CD4-positive, CD25-positive, alpha-beta regulatory T cell (primary cell): ENCODE measurements at regions not wholly inside any gene's neighbourhood (a gene's known extent, or its start where the extent isn't known, plus 50 kb on each side); places are given as distances from the start of the nearest gene placed in this dataset.

Experiments used
- ATAC-seq, 2 donors: fragments of 150-1000 bp; cut with Tn5 transposase; one replicate each; pipeline ENCODE4 v1.10.0; 2021; ENCODE audit warnings: low read depth in 2 of 2, moderate number of reproducible peaks in 2 of 2, moderate library complexity in 1 of 2
- DNase-seq, 3 donors: peaks; one replicate each; pipeline versions ENCODE4 v3.0.0 to v3.0.0-alpha.2; 2012 to 2022; ENCODE audit warnings: mixed read lengths in 1 of 3
- H3K27ac ChIP-seq: one replicate; pipeline ENCODE4 v1.7.0; 2013; ENCODE audit warnings: mild to moderate bottlenecking, low read length; ENCODE audit not compliant: insufficient read depth, poor library complexity, severe bottlenecking
- H3K27me3 ChIP-seq: one replicate; pipeline ENCODE4 v1.7.0; 2013; ENCODE audit warnings: low read length; ENCODE audit not compliant: control insufficient read depth, insufficient read depth
- H3K36me3 ChIP-seq: one replicate; pipeline ENCODE4 v1.7.0; 2013; ENCODE audit warnings: mild to moderate bottlenecking, low read length, moderate library complexity; ENCODE audit not compliant: control insufficient read depth, insufficient read depth
- H3K4me1 ChIP-seq: 2 replicates; pipeline ENCODE4 v1.7.0; 2013; ENCODE audit warnings: mild to moderate bottlenecking, low read length; ENCODE audit not compliant: insufficient read depth, control insufficient read depth, poor library complexity, severe bottlenecking
- H3K4me3 ChIP-seq: one replicate; pipeline ENCODE4 v1.7.0; 2013; ENCODE audit warnings: low read depth, mild to moderate bottlenecking, low read length, moderate library complexity
- H3K9me3 ChIP-seq, 2 experiments: 1 replicate in 1 of 2; 2 replicates in 1 of 2; pipeline ENCODE4 v1.7.0; 2013; ENCODE audit warnings: low read length in 2 of 2, mild to moderate bottlenecking in 1 of 2, moderate library complexity in 1 of 2; ENCODE audit not compliant: control insufficient read depth in 2 of 2
- H3K27ac Mint-ChIP-seq, 3 donors: one replicate each; pipeline ENCODE4 v1.8.0; 2020 to 2022; ENCODE audit warnings: mild to moderate bottlenecking in 3 of 3, mixed read lengths in 3 of 3, moderate library complexity in 2 of 3
- H3K27me3 Mint-ChIP-seq: one replicate; pipeline ENCODE4 v1.8.0; 2022; ENCODE audit warnings: mild to moderate bottlenecking, mixed read lengths
- H3K36me3 Mint-ChIP-seq: one replicate; pipeline ENCODE4 v1.8.0; 2020; ENCODE audit warnings: mixed read lengths
- H3K4me1 Mint-ChIP-seq, 4 donors: one replicate each; pipeline ENCODE4 v1.8.0; 2020 to 2022; ENCODE audit warnings: mixed read lengths in 4 of 4, mild to moderate bottlenecking in 1 of 4
- H3K4me3 Mint-ChIP-seq, 4 donors: one replicate each; pipeline ENCODE4 v1.8.0; 2020 to 2022; ENCODE audit warnings: mild to moderate bottlenecking in 4 of 4, mixed read lengths in 4 of 4, moderate library complexity in 3 of 4
- H3K9me3 Mint-ChIP-seq, 7 donors: one replicate each; pipeline ENCODE4 v1.8.0; 2020 to 2022; ENCODE audit warnings: mixed read lengths in 7 of 7, mild to moderate bottlenecking in 3 of 7, moderate library complexity in 2 of 7

- H3K27ac ChIP-seq = no peak overlapping the region
- ATAC-seq (no peak), DNase-seq (no peak)
- peaks cover 0 to 2% of the 10 kb centered on the region in 2 experiments for H3K9me3 ChIP-seq
- no peaks in the 10 kb centered on the region for H3K4me1 ChIP-seq
- Mint-ChIP-seq H3K9me3 (peaks cover 3 to 11% (median 8%) of the 10 kb centered on the region in 7 donors), H3K4me1 (no peaks in the 10 kb centered on the region), H3K27me3 (no peaks in the 10 kb centered on the region), H3K4me3 (no peak overlapping the region), H3K36me3 (no peaks in the 10 kb centered on the region), H3K27ac (no peak overlapping the region)
- H3K4me3 ChIP-seq = no peak overlapping the region
- no peaks in the 10 kb centered on the region for H3K27me3 ChIP-seq
- H3K36me3 ChIP-seq = no peaks in the 10 kb centered on the region
Observed at GRCh38 chr18:43539862-43540261, 262.6 kb upstream of the SYT4 start.

DNA sequence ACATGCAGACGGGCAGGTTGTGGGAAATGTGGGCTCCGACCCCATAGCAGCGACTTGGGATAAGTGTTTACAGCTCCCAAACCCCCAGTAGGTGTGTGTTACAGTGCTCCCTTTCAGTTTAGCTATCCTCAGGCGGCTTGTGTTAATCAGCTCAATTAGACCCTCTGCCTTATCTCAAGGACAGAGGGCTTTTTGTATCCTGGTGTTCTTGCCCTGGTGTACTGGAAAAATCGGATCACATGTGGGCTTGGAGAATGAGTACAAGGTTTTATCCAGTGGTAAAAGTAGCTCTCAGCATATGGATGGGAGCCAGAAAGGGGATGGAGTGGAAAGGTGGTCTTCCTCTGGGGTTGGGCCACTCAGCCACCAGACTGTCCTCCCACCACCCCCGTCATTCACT lies 264.7 kb upstream of the SYT4 start:
- no peak overlapping the region for H3K27ac ChIP-seq
- Mint-ChIP-seq H3K4me1 (no peaks in the 10 kb centered on the region), H3K4me3 (no peak overlapping the region), H3K9me3 (peaks cover 0 to 10% (median 4%) of the 10 kb centered on the region in 7 donors), H3K27ac (no peak overlapping the region), H3K27me3 (no peaks in the 10 kb centered on the region), H3K36me3 (no peaks in the 10 kb centered on the region)
- no peaks in the 10 kb centered on the region for H3K36me3 ChIP-seq
- no peak overlapping the region for H3K4me3 ChIP-seq
- ATAC-seq = no peak
- peaks cover 0 to 2% of the 10 kb centered on the region in 2 experiments for H3K9me3 ChIP-seq
- H3K27me3 ChIP-seq = no peaks in the 10 kb centered on the region
- DNase-seq = no peak
- H3K4me1 ChIP-seq = no peaks in the 10 kb centered on the region

DNA sequence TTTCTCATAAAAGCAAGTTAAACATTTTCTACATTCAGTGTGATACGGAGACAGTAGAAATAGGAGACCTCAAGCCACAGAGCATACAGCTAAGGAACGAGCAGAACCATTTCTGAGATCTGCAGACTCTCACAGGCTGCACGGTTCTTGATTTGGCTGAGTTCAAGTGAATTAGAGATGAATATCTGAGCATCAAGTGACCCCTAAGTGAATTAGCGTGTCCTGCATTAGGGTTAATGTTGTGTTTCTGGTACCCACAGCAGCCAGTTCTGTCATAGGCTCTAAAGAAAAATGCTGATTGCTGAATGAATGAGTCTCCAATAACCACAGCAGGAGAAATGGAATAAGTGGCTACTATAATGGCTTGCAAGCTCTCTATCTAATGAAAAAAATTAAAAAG lies 265.9 kb upstream of the SYT4 start:
- ATAC-seq (no peak), DNase-seq (no peak)
- no peaks in the 10 kb centered on the region for H3K27me3 Mint-ChIP-seq
- Histone ChIP-seq H3K36me3 (no peaks in the 10 kb centered on the region), H3K4me1 (no peaks in the 10 kb centered on the region), H3K27ac (no peak overlapping the region), H3K27me3 (no peaks in the 10 kb centered on the region), H3K4me3 (no peak overlapping the region), H3K9me3 (peaks cover 0 to 7% of the 10 kb centered on the region in 2 experiments)
- no peaks in the 10 kb centered on the region for H3K36me3 Mint-ChIP-seq
- H3K4me3 Mint-ChIP-seq = no peak overlapping the region
- H3K27ac Mint-ChIP-seq = no peak overlapping the region
- peaks cover 0 to 9% (median 4%) of the 10 kb centered on the region in 7 donors for H3K9me3 Mint-ChIP-seq
- H3K4me1 Mint-ChIP-seq = no peaks in the 10 kb centered on the region

- Mint-ChIP-seq H3K36me3 (no peaks in the 10 kb centered on the region), H3K4me1 (no peaks in the 10 kb centered on the region), H3K4me3 (no peak overlapping the region), H3K27me3 (no peaks in the 10 kb centered on the region), H3K27ac (no peak overlapping the region), H3K9me3 (peaks cover 0 to 18% (median 11%) of the 10 kb centered on the region in 7 donors)
- no peak for ATAC-seq
- H3K27ac ChIP-seq = no peak overlapping the region
- H3K27me3 ChIP-seq = no peaks in the 10 kb centered on the region
- H3K9me3 ChIP-seq = peaks cover 0 to 7% of the 10 kb centered on the region in 2 experiments
- no peak for DNase-seq
- H3K4me3 ChIP-seq = no peak overlapping the region
- H3K36me3 ChIP-seq = no peaks in the 10 kb centered on the region
- H3K4me1 ChIP-seq = no peaks in the 10 kb centered on the region
Observed at GRCh38 chr18:43547456-43547855, 270.2 kb upstream of the SYT4 start.

DNA sequence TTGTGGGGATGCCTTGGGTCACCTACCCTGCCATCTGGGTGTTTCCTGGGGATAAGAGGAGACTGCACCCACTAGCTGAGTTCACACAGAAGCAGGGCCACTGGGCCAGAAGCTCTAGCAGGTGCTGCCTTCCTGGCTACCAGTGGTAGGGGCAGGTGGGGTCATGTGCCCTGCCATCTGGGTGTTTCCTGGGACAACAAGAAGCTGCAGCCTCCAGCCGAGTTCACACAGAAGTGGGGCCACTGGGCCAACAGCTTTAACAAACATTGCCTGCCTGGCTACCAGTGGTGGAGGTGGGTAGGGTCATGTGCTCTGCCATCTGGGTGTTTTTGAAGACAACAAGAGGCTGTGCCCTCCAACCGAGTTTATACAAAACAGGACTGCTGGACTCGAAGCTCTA lies 282.2 kb upstream of the SYT4 start:
- Mint-ChIP-seq H3K4me1 (no peaks in the 10 kb centered on the region), H3K27me3 (no peaks in the 10 kb centered on the region)

GRCh38 chr18:43563780-43564179 lies 286.5 kb upstream of the SYT4 start:
- Mint-ChIP-seq H3K4me3 (no peak overlapping the region), H3K36me3 (no peaks in the 10 kb centered on the region), H3K27ac (no peak overlapping the region), H3K4me1 (no peaks in the 10 kb centered on the region), H3K9me3 (peaks cover 0 to 5% (median 0%) of the 10 kb centered on the region in 7 donors), H3K27me3 (no peaks in the 10 kb centered on the region)
- H3K27ac ChIP-seq = no peak overlapping the region
- H3K4me1 ChIP-seq = no peaks in the 10 kb centered on the region
- ATAC-seq (no peak), DNase-seq (peak in 1 of 3 donors; percentile 0)
- no peak overlapping the region for H3K4me3 ChIP-seq
- no peaks in the 10 kb centered on the region for H3K27me3 ChIP-seq
- H3K36me3 ChIP-seq = no peaks in the 10 kb centered on the region
- no peaks in the 10 kb centered on the region for H3K9me3 ChIP-seq

More for the DNA sequence above, 282.2 kb upstream of the SYT4 start:
- no peak for ATAC-seq
- H3K4me3 ChIP-seq = no peak overlapping the region
- peaks cover 0 to 3% of the 10 kb centered on the region in 2 experiments for H3K9me3 ChIP-seq
- H3K9me3 Mint-ChIP-seq = peaks cover 0 to 12% (median 6%) of the 10 kb centered on the region in 7 donors
- H3K36me3 ChIP-seq = no peaks in the 10 kb centered on the region
- no peak overlapping the region for H3K27ac ChIP-seq
- H3K36me3 Mint-ChIP-seq = no peaks in the 10 kb centered on the region
- no peak overlapping the region for H3K27ac Mint-ChIP-seq
- no peaks in the 10 kb centered on the region for H3K27me3 ChIP-seq
- no peaks in the 10 kb centered on the region for H3K4me1 ChIP-seq
- peak overlapping the region in 1 of 4 donors; percentile 17 for H3K4me3 Mint-ChIP-seq
- DNase-seq = no peak

- Histone ChIP-seq H3K27ac (no peak overlapping the region), H3K4me1 (no peaks in the 10 kb centered on the region), H3K36me3 (no peaks in the 10 kb centered on the region), H3K27me3 (no peaks in the 10 kb centered on the region), H3K4me3 (no peak overlapping the region), H3K9me3 (no peaks in the 10 kb centered on the region)
- no peak for DNase-seq
- H3K27me3 Mint-ChIP-seq = no peaks in the 10 kb centered on the region
- H3K4me1 Mint-ChIP-seq = no peaks in the 10 kb centered on the region
- H3K27ac Mint-ChIP-seq = no peak overlapping the region
- no peak overlapping the region for H3K4me3 Mint-ChIP-seq
- peaks cover 0 to 5% (median 0%) of the 10 kb centered on the region in 7 donors for H3K9me3 Mint-ChIP-seq
- ATAC-seq = no peak
- no peaks in the 10 kb centered on the region for H3K36me3 Mint-ChIP-seq
Observed at GRCh38 chr18:43570593-43570992, 293.3 kb upstream of the SYT4 start.

DNA sequence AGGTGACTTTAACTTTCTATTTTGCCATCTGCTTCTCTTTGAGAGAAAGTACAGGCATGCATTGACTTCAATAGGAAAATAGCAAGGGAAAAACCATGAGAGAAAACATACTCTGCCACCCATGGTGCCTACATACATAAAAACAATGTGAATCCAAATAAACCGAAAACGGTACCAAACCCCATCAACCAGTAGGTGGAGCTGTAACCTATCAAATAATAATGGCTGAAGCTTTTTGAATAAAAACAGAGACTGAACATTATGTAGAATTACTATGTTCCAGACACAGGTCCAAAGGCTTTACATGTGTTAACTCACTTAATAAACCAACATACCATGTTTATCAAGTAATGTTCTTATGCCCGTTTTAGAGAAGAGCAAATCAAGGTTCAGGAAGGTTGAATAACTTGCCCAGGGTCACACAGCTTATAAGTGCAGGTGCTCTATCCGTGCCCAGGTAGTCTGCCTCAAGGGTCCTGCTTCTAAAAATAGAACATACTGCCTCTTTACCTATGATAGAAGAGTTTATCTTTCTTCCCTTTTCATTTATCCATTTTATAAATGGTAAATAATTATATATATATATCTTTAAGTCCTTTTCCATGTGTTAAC lies 293.9 kb upstream of the SYT4 start:
- Mint-ChIP-seq H3K4me3 (no peak overlapping the region), H3K27ac (no peak overlapping the region), H3K36me3 (no peaks in the 10 kb centered on the region), H3K9me3 (peaks cover 0 to 5% (median 0%) of the 10 kb centered on the region in 7 donors), H3K4me1 (no peaks in the 10 kb centered on the region), H3K27me3 (no peaks in the 10 kb centered on the region)
- ATAC-seq = no peak
- no peak overlapping the region for H3K4me3 ChIP-seq
- no peaks in the 10 kb centered on the region for H3K36me3 ChIP-seq
- no peaks in the 10 kb centered on the region for H3K9me3 ChIP-seq
- DNase-seq = peak in 1 of 3 donors; percentile 38
- no peak overlapping the region for H3K27ac ChIP-seq
- H3K27me3 ChIP-seq = no peaks in the 10 kb centered on the region
- no peaks in the 10 kb centered on the region for H3K4me1 ChIP-seq
